GM19324 (cell line): ENCODE measurements at regions not wholly inside any gene's neighbourhood (a gene's known extent, or its start where the extent isn't known, plus 50 kb on each side); places are given as distances from the start of the nearest gene placed in this dataset.

Source experiments
- ATAC-seq: cut with Tn5 transposase; IDR thresholded peaks from one replicate; pipeline ENCODE4 v1.9.1; 2021; ENCODE audit warnings: mild to moderate bottlenecking, moderate library complexity; ENCODE audit not compliant: unreplicated experiment, low FRiP score

- ATAC-seq = no peak
Observed at GRCh38 chr6:24987446-24988115, 51.8 kb upstream of the RIPOR2 start.

- ATAC-seq = no peak
Observed at GRCh38 chr6:24988562-24988961, 52.8 kb upstream of the RIPOR2 start.

- ATAC-seq = no peak
Observed at GRCh38 chr6:24990236-24990845, 54.6 kb upstream of the RIPOR2 start.

- no peak for ATAC-seq
Observed at GRCh38 chr6:24990944-24991809, 55.4 kb upstream of the RIPOR2 start.

- ATAC-seq = no peak
Observed at GRCh38 chr6:24991810-24992467, 56.2 kb upstream of the RIPOR2 start.

GRCh38 chr6:24994812-24995211, 59.1 kb upstream of the RIPOR2 start:
- ATAC-seq = no peak

- ATAC-seq = no peak
Observed at GRCh38 chr6:24995270-24995669, 59.5 kb upstream of the RIPOR2 start.

- no peak for ATAC-seq
Observed at GRCh38 chr6:24996269-24996836, 60.6 kb upstream of the RIPOR2 start.

- no peak for ATAC-seq
Observed at GRCh38 chr6:24997231-24997630, 61.5 kb upstream of the RIPOR2 start.

GRCh38 chr6:24997905-24998304, 62.1 kb upstream of the RIPOR2 start:
- ATAC-seq = no peak

GRCh38 chr6:25002326-25003091, 66.7 kb upstream of the RIPOR2 start:
- ATAC-seq = no peak

- ATAC-seq = no peak
Observed at GRCh38 chr6:25004357-25004756, 68.6 kb upstream of the RIPOR2 start.

GRCh38 chr6:25005010-25005409, 69.2 kb upstream of the RIPOR2 start:
- ATAC-seq = no peak

- ATAC-seq = no peak
Observed at GRCh38 chr6:25006075-25006474, 70.3 kb upstream of the RIPOR2 start.

- no peak for ATAC-seq
Observed at GRCh38 chr6:25006565-25007001, 70.8 kb upstream of the RIPOR2 start.

- no peak for ATAC-seq
Observed at GRCh38 chr6:25007269-25007699, 71.5 kb upstream of the RIPOR2 start.

GRCh38 chr6:25008707-25009392, 73.1 kb upstream of the RIPOR2 start:
- no peak for ATAC-seq

- no peak for ATAC-seq
Observed at GRCh38 chr6:25009393-25009710, 73.6 kb upstream of the RIPOR2 start.

GRCh38 chr6:25010176-25010575, 74.4 kb upstream of the RIPOR2 start:
- no peak for ATAC-seq
